Stromal cell of bone marrow (primary cell): ENCODE measurements at regions not wholly inside any gene's neighbourhood (a gene's known extent, or its start where the extent isn't known, plus 50 kb on each side); places are given as distances from the start of the nearest gene placed in this dataset.
"Not testable (repeated sequence)": the region's sequence is repeated elsewhere in the genome, so short reads cannot be mapped to it uniquely, and the experiment has no call there.

Experiments used
- DNase-seq: peaks from one replicate; pipeline ENCODE4 v3.0.0-alpha.2; 2012; ENCODE audit warnings: low read depth

- no peak for DNase-seq
Measured at GRCh38 chr2:147273628-147274027, 571.2 kb upstream of the ACVR2A start.

- DNase-seq, result no peak
Measured at GRCh38 chr2:147273106-147273505, 571.7 kb upstream of the ACVR2A start.

- DNase-seq, result not testable (repeated sequence)
Measured at GRCh38 chr2:147269581-147269980, 575.2 kb upstream of the ACVR2A start.

DNA sequence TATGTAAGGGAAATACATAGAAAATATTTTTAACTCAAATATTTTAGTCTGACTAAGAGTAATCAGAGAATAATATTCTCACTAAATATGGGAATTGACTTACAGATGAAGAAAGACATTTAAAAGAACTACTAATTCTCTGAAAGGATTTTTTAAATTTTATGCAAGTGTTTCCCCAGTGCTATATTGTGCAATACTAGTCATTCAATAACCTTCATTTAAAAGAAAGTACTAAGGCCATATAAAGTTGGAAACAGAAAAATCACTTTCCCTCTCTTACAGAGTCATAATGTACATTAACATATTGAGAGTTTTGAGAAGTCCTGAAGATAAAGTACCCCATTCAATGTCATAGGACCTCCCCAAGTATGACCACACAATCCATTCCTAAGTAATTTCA, 584.6 kb upstream of the ACVR2A start:
- DNase-seq, result no peak

DNA sequence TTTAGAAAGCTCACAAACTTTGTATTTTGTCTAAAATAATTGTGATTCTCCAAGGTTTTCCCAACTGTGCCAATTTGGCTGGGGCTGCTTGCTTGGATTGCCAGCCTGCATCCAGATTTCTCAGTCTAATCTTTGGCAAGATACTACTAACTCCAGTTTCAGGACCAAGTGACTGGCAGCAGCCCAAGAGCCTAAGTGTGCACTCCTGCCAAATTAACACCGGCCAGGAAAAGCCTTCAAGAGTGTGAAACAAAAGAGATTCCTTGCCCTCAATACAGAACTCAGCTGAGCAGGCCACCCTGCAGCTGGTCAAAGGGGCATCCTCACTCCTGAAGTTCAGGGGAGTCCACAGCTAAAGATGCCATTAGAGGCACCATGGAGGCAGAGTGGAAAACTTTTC, 589.0 kb upstream of the ACVR2A start:
- DNase-seq, result no peak

DNA sequence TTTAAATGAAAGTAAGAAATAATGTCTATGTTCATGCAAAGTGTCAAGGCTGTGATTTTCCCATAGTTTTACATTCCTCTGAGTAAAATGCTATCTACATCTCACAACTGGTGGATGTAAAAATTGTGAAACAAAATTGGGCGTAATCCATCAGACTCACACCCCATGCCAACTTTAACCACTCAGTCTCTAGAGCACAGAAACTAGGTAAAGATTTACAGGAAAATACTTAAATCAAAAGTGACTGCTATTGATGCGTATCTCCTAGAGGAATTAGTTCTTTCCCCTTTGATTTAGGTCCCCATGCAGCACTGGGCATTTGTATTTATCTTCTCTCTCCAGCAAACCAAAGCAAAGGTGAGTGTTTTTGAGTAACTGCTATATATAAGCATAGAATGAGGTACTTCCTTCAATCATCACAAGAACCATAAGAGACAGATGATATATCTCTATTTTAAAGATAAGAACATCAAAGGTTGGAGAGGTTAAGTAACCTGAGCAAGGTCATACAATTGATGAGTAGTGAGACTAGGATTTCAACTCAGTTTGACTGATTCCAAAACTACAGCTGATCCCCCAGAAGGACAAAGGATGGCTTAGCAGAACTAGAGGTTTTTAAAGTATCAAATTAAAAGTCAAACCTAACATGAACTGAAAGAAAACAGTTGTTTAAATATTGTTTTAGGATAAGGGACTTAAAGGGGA, 594.0 kb upstream of the ACVR2A start:
- no peak for DNase-seq

DNA sequence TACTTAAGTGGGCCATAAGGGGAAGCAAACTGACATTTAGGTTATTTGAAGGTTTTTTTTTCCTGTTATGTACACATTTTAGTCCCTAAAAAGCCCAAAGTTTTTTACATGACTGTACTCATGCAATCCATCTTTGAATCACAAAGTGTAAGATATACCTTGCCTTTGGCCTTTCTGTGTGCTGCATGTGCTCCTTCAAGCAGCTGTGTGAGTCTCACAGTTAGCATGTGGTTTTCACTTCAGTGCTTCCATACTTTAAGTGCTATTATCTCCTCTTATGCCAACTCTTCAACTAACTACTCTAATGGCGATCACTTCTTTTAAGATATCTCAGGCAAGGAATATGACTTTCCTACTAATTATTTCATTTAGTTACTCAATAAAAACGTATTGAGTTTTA, 597.1 kb upstream of the ACVR2A start:
- DNase-seq, result no peak

- no peak for DNase-seq
Measured at GRCh38 chr2:147242445-147242844, 602.4 kb upstream of the ACVR2A start.

DNA sequence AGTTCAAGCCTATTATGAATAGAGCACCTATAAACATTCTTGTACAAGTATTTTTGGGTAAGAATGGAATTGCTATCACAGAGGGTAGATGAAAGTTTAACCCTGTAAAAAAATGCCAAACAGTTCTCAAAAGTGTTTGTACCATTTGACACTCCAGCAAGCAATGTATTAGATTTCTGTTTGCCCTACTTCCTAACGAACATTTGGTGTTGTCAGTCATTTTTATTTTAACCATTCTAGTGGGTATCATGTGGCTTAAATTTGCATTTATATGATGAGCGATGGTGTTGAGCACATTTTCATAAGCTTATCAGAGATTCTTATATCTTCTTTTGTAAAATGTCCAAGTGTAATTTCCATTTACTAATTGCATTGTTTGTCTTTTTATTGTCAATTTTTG, 608.2 kb upstream of the ACVR2A start:
- no peak for DNase-seq

DNA sequence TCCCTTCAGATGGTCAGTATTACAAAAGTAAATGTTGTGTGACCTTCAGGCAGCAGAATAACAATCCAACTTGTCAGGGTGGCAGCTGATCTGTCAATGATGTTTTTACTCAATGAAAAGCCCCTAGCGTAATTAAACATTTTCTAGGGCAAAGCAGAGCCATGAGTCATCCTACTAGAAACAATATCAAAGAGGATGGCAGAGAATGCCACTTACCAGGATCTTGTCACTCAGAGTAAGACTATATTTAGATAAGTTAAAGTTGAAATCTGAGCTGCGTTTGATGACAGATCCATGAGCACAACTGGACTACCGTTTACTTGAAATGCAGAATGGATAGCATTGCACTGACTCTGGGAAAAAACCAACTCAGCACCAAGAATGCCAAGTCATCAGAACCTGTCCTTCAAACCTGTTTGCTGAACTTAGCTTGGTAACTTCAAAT, 612.6 kb upstream of the ACVR2A start:
- DNase-seq, result no peak

GRCh38 chr2:147231607-147232006, 613.2 kb upstream of the ACVR2A start:
- DNase-seq, result no peak

- no peak for DNase-seq
Measured at GRCh38 chr2:147231081-147231480, 613.7 kb upstream of the ACVR2A start.

DNA sequence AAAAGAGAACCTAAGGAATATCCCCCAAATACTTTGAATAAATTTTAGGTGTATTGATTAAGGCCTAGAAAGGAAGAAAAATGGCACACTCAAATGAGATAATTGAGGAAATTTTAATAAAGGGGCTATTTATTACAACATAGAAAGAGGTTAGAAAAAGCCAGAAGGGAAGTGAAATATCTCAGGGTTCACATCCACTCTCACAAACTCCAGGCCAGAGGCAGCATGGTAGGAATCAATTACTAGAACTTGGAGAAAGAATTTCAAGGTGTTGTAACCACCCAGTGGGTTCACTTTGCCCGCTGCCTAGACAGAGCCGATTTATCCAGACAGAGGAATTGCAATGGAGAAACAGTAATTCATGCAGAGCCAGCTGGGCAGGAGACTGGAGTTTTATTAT, 617.5 kb upstream of the ACVR2A start:
- no peak for DNase-seq

GRCh38 chr2:147224070-147224469, 620.8 kb upstream of the ACVR2A start:
- DNase-seq, result peak; percentile 2

DNA sequence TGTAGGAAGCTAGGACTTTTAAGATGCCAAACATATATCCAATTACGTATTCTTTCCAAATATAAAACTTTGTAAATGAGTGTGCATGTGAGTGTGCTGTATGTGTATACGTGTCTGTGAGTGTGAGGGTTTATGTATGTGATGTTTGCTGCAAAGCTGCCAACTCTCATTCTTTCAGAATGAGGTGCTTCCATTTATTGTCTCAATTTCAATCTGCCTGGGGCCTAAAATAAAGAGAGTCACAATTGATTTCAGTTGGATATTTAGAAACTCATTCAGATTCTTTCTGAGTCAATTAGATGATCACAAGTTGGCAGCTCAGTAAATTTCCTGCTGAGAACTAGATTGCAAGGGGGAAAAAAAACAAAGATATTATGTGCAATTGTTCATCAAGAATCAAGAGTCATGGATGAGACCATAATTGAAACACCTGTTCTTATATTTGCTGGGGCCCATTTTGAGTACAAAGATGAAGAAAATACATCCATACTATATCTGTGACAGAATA, 621.2 kb upstream of the ACVR2A start:
- DNase-seq, result no peak

GRCh38 chr2:147223119-147223518, 621.7 kb upstream of the ACVR2A start:
- no peak for DNase-seq

DNA sequence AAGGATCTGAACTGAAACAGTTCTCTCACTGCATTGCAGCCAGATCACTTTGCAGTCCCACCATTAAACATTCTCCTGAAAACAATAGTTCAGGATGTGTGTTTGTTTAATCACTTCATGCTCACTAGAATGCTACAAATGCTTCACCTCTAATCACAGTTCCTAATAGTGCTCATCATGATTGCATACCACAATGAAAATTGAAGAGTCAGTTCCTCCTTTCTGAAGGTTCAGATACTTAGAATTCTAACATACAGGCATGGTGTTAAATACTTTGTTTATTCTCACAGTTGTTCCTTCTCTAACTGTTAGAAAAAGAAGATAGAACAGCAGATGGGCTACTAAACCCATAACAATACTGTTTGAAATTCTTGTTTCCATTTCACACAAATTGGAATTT, 622.3 kb upstream of the ACVR2A start:
- DNase-seq, result no peak

GRCh38 chr2:147214914-147215313, 629.9 kb upstream of the ACVR2A start:
- DNase-seq, result peak; percentile 2

DNA sequence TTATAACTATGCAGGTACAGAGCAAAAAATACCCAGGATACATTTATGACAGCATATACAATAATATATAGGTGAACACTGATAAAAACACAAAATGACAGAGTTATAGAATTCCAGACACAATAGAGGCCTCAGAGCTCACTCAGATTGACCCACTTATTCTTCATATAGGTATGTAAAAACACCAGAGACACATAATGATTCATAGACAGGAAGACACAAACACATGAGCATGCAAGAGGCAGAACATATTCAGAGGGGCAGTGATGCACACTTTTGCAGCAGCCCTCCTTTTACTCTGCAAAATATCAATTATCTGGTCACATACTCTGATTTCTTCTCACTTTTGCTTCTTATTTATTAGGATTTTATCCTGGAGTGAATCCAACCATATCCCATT, 633.3 kb upstream of the ACVR2A start:
- no peak for DNase-seq

DNA sequence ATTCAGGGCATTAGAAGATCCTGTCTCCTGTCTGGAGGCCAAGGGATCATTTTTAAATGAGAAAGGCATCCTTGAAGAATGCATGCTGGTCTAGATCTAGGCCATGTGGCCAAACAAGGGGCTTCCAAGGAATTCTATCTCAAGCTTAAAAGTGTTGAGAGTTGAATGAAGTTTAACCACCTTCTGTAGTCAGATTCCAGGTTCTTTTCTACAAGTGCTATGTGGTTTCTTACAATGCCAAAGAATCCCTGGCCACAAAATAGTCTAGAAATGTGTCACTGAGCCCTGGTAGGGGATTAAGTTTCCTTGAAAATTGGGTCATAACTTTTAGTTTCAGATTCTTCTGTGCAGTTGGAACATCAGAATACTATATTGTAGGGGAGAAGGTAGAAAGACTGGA, 640.7 kb upstream of the ACVR2A start:
- peak; percentile 72 for DNase-seq

- DNase-seq, result no peak
Measured at GRCh38 chr2:147198651-147199171, 646.1 kb upstream of the ACVR2A start.

- DNase-seq, result no peak
Measured at GRCh38 chr2:147197754-147198483, 646.9 kb upstream of the ACVR2A start.

- no peak for DNase-seq
Measured at GRCh38 chr2:147182260-147182659, 662.6 kb upstream of the ACVR2A start.
